ENCODE measurements at regions not wholly inside any gene's neighbourhood (a gene's known extent, or its start where the extent isn't known, plus 50 kb on each side); places are given as distances from the start of the nearest gene placed in this dataset.

DNA sequence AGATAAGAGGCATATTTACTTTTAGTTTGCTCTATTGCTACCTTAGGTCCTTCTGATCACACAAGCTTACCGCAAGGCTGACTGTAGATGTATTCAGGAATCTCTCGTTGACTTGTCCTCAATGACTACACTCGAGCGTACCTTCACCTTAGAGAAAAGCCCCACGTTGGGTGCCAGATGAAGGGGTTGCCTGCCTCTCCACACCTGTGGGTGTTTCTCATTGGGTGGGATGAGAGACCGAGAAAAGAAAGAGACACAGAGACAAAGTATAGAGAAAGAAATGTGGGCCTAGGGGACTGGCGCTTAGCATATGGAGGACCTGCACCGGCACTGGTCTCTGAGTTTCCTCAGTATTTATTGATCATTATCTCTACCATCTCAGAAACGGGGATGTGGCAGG is 51.8 kb downstream of the ASCL4 start:
- no peak for DNase-seq
- Histone ChIP-seq H3K36me3 (no peaks in the 10 kb centered on the region), H3K4me1 (no peaks in the 10 kb centered on the region), H3K27ac (no peak overlapping the region), H3K4me3 (no peak overlapping the region), H3K9me3 (peaks cover 0 to 32% (median 6%) of the 10 kb centered on the region in 11 donors), H3K27me3 (peaks cover 0 to 20% (median 4%) of the 10 kb centered on the region in 7 donors)
- WGBS, 2 donors: 77 to 86% methylated on average over 9 of the region's 9 CpGs
- intact Hi-C loops (cut with DNase I): no loop called here
- no peak for ATAC-seq
- no peak for TF ChIP-seq CTCF (IDR thresholded peaks at IDR 0.05)

DNA sequence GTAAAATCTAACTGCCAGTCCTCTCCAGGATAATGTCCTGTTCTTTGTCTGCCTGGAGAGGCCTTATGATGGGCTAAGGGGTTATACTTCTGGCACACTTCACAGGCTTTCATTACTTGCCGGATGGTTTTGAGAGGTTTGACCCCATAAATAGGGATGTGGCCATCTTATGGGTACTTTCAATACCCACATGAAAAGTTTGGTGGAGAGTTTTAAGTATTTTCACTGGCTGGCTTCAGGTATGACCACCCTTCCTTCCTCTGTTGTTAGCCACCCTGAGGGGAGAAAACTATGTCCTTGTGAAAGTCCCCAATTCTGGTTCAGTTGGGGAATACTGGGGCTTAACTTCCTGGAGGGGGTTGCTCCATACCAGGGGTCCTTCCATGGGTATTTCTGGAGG is 54.8 kb downstream of the ASCL4 start:
- no peaks in the 10 kb centered on the region for H3K36me3 ChIP-seq
- H3K9me3 ChIP-seq: peaks cover 0 to 32% (median 6%) of the 10 kb centered on the region in 11 donors
- peaks cover 0 to 30% (median 23%) of the 10 kb centered on the region in 7 donors for H3K27me3 ChIP-seq
- TF ChIP-seq CTCF (IDR thresholded peaks at IDR 0.05): no peak
- intact Hi-C loops (cut with DNase I): no loop called here
- DNase-seq (no peak), ATAC-seq (no peak)
- no peak overlapping the region for H3K4me3 ChIP-seq
- no peaks in the 10 kb centered on the region for H3K4me1 ChIP-seq
- WGBS, 2 donors: 64 to 90% methylated on average over 1 of the region's 1 CpG
- no peak overlapping the region for H3K27ac ChIP-seq

DNA sequence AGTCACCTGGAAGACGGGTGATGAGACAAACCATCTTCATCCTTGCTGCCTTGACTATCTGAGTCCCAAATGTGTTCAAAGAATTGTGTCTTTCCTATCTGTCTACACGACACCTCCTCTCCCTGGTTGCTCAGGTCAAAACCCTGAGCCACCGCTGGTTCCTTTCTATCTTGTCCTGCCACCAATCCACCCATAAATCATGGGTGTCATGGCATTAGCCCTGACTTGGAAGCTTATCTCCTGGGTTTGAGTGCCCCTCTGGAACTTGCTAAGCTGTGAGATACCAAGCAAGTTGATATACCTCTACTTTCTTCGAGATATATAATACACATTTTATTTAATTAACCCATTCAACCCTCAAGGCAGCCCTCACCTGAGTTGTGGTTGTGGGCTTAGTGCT is 57.9 kb downstream of the ASCL4 start:
- WGBS, 2 donors: 45 to 53% methylated on average over 4 of the region's 4 CpGs
- Histone ChIP-seq H3K27me3 (peaks cover 0 to 54% (median 39%) of the 10 kb centered on the region in 7 donors), H3K9me3 (peaks cover 0 to 7% (median 0%) of the 10 kb centered on the region in 11 donors), H3K4me3 (no peak overlapping the region), H3K36me3 (no peaks in the 10 kb centered on the region), H3K27ac (no peak overlapping the region), H3K4me1 (no peaks in the 10 kb centered on the region)
- TF ChIP-seq CTCF (IDR thresholded peaks at IDR 0.05): no peak
- no peak for ATAC-seq
- intact Hi-C loops (cut with DNase I): no loop called here
- no peak for DNase-seq

DNA sequence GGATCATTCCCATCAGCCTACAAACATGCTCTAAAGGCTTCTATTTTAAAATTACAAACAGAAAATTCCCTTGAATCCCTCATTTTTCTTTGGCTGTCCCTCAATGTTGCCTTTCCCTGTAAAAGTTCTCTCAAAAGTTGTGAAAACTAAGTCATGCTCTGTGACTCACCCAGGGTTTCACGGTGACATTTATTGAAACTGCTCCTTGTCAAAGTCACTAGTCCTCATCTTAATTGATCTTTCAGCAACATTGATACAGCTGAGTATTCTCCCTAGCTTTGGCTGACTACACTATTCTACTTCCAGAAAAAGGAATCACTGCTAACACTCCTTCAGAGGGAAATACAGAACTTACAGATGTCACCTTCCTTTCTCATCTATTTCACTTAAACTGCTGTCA is 65.7 kb downstream of the ASCL4 start:
- Histone ChIP-seq H3K4me1 (peaks cover 0 to 21% (median 16%) of the 10 kb centered on the region in 9 donors), H3K4me3 (no peak overlapping the region), H3K27me3 (peaks cover 11 to 89% (median 76%) of the 10 kb centered on the region in 7 donors), H3K36me3 (no peaks in the 10 kb centered on the region), H3K27ac (no peak overlapping the region), H3K9me3 (no peaks in the 10 kb centered on the region)
- ATAC-seq (no peak), DNase-seq (no peak)
- 32 to 33% methylated on average over 1 of the region's 1 CpG for WGBS, 2 donors
- no peak for TF ChIP-seq CTCF (IDR thresholded peaks at IDR 0.05)
- intact Hi-C loops (cut with DNase I): no loop called here

Data from heart right ventricle (tissue), 16 donors.